Inflammatory macrophage treated with lipopolysaccharide for 1 hour (primary cell): ENCODE measurements at regions not wholly inside any gene's neighbourhood (a gene's known extent, or its start where the extent isn't known, plus 50 kb on each side); places are given as distances from the start of the nearest gene placed in this dataset.
A peak's percentile ranks its signal among the peaks of the same experiment; 100 is the strongest.

Experiments
- DNase-seq, 2 donors: peaks; one replicate each; pipeline ENCODE4 v3.0.0-alpha.2; 2020 to 2022

GRCh38 chr3:66751842-66752241 lies 246.3 kb upstream of the KBTBD8 start:
- DNase-seq = no peak

- DNase-seq = no peak
Observed at GRCh38 chr3:66753670-66754069, 244.4 kb upstream of the KBTBD8 start.

- DNase-seq = no peak
Observed at GRCh38 chr3:66754613-66755012, 243.5 kb upstream of the KBTBD8 start.

- DNase-seq = no peak
Observed at GRCh38 chr3:66755924-66756323, 242.2 kb upstream of the KBTBD8 start.

- no peak for DNase-seq
Observed at GRCh38 chr3:66756468-66757036, 241.6 kb upstream of the KBTBD8 start.

GRCh38 chr3:66761093-66761780 lies 236.9 kb upstream of the KBTBD8 start:
- no peak for DNase-seq

- no peak for DNase-seq
Observed at GRCh38 chr3:66762916-66763693, 235.0 kb upstream of the KBTBD8 start.

- no peak for DNase-seq
Observed at GRCh38 chr3:66778107-66778506, 220.0 kb upstream of the KBTBD8 start.

- DNase-seq = no peak
Observed at GRCh38 chr3:66778777-66779176, 219.3 kb upstream of the KBTBD8 start.

- no peak for DNase-seq
Observed at GRCh38 chr3:66785191-66785909, 212.8 kb upstream of the KBTBD8 start.

- no peak for DNase-seq
Observed at GRCh38 chr3:66789580-66790237, 208.4 kb upstream of the KBTBD8 start.

- DNase-seq = no peak
Observed at GRCh38 chr3:66792086-66792485, 206.0 kb upstream of the KBTBD8 start.

- no peak for DNase-seq
Observed at GRCh38 chr3:66795365-66795764, 202.7 kb upstream of the KBTBD8 start.

- no peak for DNase-seq
Observed at GRCh38 chr3:66796343-66796742, 201.8 kb upstream of the KBTBD8 start.

- DNase-seq = peak; percentile 6 to 45
Observed at GRCh38 chr3:66797889-66798560, 200.1 kb upstream of the KBTBD8 start.

GRCh38 chr3:66800941-66801545 lies 197.1 kb upstream of the KBTBD8 start:
- DNase-seq = no peak

GRCh38 chr3:66803206-66803605 lies 194.9 kb upstream of the KBTBD8 start:
- DNase-seq = no peak

GRCh38 chr3:66803721-66804695 lies 194.1 kb upstream of the KBTBD8 start:
- DNase-seq = no peak

- no peak for DNase-seq
Observed at GRCh38 chr3:66808891-66809594, 189.1 kb upstream of the KBTBD8 start.

GRCh38 chr3:66809595-66809958 lies 188.5 kb upstream of the KBTBD8 start:
- no peak for DNase-seq
